GM18505 (cell line): ENCODE measurements at regions not wholly inside any gene's neighbourhood (a gene's known extent, or its start where the extent isn't known, plus 50 kb on each side); places are given as distances from the start of the nearest gene placed in this dataset.

Experiments
- ATAC-seq: cut with Tn5 transposase; IDR thresholded peaks from one replicate; pipeline ENCODE4 v1.9.1; 2021; ENCODE audit not compliant: unreplicated experiment
- POLR2A ChIP-seq: IDR thresholded peaks from 4 replicates; pipeline ENCODE4 v1.6.1; 2011; ENCODE audit warnings: borderline replicate concordance; ENCODE audit not compliant: insufficient read depth, insufficient read length; ENCODE audit errors: extremely low read depth

DNA sequence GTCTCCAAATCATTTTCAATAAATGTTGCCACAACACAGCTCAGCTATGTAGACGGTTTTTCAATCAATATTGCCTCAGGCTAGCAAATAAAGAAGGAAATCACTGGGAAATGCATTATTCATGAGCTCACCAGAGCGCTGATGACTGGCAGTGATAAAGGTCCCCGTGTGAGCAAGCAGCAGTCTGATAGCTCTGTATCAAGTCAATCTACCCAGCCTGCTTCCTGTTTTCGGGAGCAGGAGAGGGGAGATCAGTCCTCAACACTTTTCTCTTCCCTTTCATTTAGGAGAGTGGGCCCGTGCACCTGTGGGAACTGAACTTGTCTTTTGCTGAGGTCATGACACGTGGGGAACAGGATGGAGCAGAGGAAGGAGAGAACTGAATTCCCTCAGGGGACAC is 253.9 kb upstream of the SIX2 start:
- no peak for TF ChIP-seq POLR2A
- ATAC-seq, result no peak

DNA sequence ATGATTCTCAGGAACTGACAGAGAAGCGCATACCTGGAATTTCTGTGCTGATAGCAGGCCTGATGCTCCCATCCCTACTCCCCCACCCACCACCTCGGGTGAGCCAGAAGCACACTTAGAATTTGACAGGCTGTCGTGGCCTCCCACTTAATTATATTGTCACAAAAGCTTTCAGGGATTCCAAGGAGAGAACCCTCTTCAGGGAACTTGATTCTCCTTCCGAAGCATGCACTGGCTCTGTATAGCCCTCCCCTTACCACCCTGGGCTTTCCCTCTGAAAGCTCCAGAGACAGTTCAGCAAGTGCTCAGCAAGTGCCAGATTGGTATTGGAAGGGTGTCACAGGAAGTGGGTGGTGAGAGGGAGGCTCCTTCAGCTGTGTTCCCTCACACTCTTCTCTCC is 252.5 kb upstream of the SIX2 start:
- no peak for TF ChIP-seq POLR2A
- no peak for ATAC-seq

GRCh38 chr2:45260946-45261345 is 251.7 kb upstream of the SIX2 start:
- ATAC-seq, result no peak
- no peak for TF ChIP-seq POLR2A

GRCh38 chr2:45259547-45260160 is 250.4 kb upstream of the SIX2 start:
- ATAC-seq, result no peak

GRCh38 chr2:45259138-45259537 is 249.9 kb upstream of the SIX2 start:
- TF ChIP-seq POLR2A, result no peak
- no peak for ATAC-seq

More at GRCh38 chr2:45259547-45260160, 250.4 kb upstream of the SIX2 start:
- TF ChIP-seq POLR2A, result no peak

- no peak for TF ChIP-seq POLR2A
- ATAC-seq, result no peak
Observed at GRCh38 chr2:45258311-45258710, 249.1 kb upstream of the SIX2 start.

DNA sequence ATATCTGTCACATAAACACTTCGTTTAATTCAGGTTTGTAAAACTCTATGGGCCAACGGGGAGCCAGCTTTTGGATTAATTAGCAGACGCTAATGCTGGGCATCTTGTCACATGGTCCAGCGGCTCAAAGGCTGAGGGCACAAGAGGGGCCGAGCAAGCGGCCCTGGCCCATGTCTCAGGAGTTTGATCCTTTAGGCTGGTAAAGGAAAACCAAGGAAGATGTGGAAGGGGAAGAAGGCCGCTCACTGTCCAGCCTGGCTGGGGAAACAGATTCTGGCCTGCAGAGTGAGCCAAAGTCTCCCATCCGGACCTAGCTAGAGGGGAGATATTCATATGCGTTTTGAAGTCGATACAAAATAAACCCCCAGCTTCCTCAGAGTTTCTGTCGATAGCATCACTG is 248.6 kb upstream of the SIX2 start:
- no peak for TF ChIP-seq POLR2A
- ATAC-seq, result no peak

DNA sequence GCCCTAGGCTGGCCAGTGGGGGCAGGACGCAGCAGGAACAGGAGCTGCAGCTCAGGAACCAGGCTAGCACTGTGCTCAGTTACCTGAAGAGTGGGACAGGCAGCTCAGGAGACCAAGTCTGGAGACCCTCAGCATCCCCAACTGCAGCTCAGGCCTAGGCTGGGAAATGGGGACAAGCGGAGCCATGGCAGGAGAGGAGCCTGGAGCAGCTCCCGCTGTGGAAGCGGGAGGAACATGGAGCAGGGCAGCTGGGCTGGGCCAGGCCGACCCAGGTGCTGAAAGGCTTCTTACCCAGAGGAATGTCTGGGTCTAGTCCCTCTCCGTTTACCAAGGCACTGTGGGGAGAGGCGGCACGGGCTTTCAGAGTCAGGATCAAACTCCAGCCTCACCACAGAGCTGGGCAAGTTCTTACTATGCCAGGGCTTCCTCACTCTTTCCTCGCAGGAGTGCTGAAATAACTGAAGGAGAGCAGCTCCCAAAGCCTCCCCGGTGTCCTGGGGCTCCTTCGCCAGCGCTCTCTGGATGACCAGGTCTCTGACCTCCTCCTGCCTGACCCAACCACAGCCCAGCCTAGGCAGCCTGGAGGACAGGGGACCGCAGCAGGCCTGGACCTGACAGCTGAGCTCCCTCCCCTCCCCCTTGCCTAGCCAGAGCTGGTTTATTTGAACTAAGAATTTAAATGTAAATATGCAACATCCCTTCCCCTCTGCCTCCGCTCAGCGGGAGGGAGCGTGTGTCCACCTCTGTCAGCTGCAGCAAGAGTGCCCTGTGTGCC is 247.8 kb upstream of the SIX2 start:
- ATAC-seq, result no peak
- no peak for TF ChIP-seq POLR2A

- ATAC-seq, result no peak
Observed at GRCh38 chr2:45256173-45256866, 247.1 kb upstream of the SIX2 start.

DNA sequence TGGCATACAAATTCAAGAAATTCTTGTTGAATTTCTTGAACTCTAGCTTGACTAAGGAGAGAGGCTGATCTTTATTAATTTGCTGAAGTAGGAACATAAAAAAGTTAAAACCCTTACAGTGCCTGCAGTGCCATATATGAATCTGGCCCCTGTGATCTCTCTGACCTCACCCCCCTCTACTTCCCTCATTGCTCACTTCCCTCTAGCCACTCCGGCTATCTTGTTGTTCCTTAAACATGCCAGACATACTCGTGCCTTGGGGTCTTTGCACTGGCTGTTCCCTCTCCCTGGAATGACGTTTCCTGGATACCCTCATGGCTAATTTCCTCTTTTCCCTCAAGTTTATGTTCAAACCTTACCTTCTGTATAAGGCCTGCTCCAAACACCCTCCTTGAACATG is 246.3 kb upstream of the SIX2 start:
- ATAC-seq, result no peak
- TF ChIP-seq POLR2A, result no peak

More at GRCh38 chr2:45256173-45256866, 247.1 kb upstream of the SIX2 start:
- TF ChIP-seq POLR2A, result no peak

DNA sequence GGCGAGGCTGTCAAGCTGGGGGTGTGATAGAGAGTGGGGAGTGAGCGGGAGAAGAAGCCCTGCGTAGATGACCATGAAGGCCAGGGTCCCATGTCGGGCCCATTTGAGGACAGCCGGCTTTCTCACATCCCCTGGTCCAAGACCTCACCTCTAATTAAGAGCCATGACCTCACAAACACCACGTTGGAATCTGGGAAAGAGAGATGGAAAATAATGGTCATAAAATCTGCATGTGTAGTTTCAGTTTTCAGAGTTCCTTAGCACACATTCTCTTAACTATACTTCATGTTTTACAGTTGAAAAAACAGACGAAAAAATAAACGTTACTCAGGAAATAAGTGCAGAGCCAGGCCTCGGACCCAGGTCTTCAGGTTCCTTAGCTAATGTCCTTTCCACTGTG is 244.8 kb upstream of the SIX2 start:
- no peak for TF ChIP-seq POLR2A
- no peak for ATAC-seq

GRCh38 chr2:45253151-45253550 is 243.9 kb upstream of the SIX2 start:
- no peak for ATAC-seq
- TF ChIP-seq POLR2A, result no peak

DNA sequence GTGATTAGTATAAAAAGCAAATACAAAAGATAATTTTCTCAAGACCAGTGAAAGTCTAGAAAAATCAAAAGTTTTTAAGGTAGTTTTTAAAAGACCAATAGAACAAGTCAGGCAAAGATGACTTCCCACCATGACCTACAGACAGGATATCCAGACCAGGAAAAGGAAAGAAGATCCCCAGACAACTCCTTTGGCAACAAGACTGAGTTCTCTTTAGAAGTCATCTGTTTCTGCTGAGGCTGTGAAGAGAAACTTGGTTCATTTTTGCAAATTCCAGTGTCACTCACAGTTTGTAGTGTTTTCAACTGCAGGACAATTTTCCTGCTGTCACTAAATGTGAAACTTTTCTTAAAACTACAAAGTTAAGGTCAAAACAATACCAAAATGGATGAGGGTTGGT is 240.9 kb upstream of the SIX2 start:
- no peak for TF ChIP-seq POLR2A
- no peak for ATAC-seq

- no peak for ATAC-seq
Observed at GRCh38 chr2:45248214-45248613, 239.0 kb upstream of the SIX2 start.

DNA sequence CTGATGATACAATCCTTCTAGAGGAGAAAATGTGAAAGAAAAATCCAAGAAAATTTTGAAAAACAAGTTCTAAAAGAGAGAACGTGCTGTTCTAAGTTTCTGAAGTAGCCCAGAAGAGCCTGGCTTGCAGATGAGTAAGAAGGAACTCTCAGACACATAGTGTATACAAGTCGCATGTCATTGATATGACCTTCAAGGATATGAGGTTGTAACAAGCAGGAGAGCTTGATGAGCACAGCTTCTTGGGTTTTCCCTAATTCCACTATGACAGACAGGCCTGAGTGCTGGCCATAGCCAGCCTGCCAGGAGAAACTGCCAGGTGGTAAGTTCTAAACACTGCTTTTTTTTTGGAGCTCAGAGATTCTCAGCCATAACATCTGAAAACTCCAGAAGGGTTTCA is 235.7 kb upstream of the SIX2 start:
- no peak for ATAC-seq
- no peak for TF ChIP-seq POLR2A

More at GRCh38 chr2:45248214-45248613, 239.0 kb upstream of the SIX2 start:
- TF ChIP-seq POLR2A, result no peak
